Activated CD4-positive, alpha-beta T cell treated with anti-CD3 and anti-CD28 coated beads, Interleukin-2, amount 50 U/mL, for 16 hours (primary cell): ENCODE measurements at regions not wholly inside any gene's neighbourhood (a gene's known extent, or its start where the extent isn't known, plus 50 kb on each side); places are given as distances from the start of the nearest gene placed in this dataset.

Experiments used
- DNase-seq: peaks from one replicate; pipeline ENCODE4 v3.0.0-alpha.2; 2020

DNA sequence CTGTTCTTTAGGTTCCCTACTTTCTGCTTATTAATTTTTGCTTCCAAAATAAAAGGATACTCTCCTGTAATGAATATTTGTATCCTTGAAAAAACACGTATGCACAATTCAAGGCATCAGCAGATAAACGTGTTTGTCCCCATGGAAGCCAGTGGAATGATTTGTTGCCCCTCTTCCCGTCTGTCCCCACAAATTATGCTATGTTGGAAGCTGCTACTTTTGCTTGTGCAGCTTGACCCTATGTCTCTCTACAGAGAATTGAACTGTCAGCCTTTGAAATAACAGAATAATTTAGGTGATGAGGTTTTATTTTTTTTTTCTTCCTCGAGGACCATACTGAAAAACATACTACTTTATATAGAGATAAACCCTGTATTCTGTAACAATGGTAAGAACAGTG, 401.5 kb upstream of the GOLIM4 start:
- DNase-seq: no peak

DNA sequence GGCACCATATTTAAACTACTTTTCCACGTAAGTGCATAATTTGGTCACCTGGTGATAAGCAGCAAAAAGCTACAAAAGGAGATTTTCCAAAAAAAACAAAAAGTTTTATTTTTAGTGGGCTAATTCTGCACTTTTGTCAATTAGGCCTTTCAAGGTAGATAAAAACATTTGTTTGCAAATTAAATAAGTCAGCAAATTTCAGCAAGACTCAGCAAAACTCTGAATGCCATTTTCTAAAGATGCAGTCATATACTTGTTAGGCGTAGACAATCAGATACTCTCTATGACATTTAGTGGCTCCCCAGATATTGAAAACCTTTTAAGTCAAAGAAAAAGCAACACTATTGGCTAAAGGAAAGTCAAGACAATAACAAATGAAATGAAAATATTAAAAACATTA, 400.2 kb upstream of the GOLIM4 start:
- no peak for DNase-seq

DNA sequence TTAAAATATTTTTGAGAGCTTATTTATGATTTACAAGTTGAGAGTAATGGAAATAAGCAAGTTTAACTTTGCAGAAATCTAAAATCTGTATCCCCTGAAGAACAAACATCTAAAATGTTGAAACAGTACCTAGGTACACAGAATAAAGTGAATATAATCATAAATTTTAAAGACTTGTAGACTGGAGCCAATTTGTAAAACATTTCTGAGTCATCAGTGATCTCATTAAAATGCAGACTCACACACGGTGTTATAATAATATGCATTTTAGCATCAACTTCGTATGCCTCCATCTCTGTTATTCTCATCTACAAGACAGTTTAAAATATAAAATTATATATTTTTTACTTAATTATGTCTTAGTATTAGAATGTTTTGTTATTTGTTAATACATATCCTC, 399.5 kb upstream of the GOLIM4 start:
- DNase-seq: no peak

DNA sequence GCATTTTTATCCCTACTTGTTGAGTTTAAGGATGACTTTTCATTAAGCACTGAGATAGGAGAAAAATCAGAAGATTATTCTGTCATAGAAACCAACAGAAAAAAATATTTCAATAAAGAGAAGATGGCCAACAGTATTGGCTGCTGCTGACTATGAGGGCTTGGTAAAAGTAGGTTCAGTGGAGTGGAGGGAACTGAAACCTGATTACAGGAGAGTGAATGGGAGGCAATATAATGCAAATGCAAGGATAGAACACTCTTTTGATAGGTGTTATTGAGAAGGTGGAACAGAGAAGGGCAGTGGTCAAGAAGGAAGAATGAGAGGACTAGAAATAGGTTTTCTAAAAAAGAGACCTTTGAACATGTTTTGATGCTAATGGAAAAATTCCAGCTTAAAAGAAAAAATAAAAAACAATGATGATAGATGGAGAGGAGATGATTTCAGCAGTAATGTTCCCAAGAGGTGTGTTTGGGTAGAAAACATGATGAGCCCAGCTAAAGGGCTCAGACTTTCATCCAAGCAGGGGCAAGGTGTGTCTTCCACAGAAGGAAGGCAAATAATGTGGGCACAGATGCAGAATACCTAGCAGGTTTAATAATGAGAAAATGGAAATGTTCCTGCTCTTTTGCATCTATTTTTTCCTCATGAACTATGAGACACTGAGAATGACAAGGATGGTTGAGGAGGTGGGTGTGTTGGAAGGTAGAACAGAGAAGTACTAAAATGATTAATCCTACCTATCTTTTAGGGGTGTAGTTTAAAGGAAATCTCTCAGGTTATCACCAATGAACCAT, 397.9 kb upstream of the GOLIM4 start:
- DNase-seq: no peak

DNA sequence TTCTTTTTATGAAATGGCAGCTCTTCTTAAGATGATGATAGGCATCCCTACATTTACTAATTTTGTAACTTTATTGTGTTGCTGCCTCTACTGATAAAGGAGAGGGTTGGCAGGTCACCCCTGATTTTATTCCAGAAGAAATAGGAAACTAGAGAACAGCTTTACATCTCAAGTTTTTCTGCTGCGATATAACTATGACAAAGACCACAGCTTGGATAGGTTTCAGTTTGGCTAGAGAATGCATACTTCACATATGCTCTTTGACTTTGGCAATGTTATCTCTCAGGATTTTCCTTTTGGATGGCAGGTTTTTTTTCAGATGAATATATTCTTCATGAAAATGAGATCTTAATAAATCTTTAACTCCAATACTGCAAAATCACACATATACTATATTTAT, 395.3 kb upstream of the GOLIM4 start:
- DNase-seq: no peak

DNA sequence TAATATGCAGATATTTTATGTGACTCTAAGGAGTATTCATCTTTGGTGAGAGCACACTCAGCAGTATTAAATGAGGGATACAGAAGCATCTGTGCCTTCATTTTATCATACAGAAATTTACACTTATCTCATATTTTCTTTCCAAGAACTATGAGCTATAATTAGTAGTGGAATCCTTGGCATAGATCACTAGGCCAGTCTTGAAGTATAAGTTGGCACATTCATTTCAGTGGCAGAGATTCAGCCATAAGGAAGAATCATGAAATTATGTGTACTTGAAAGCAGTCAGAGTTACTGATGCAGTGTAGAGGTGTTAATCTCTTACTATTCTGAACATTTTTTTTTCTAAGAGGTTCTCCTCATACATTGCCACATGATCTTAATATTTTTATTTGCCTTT, 393.6 kb upstream of the GOLIM4 start:
- DNase-seq: no peak

DNA sequence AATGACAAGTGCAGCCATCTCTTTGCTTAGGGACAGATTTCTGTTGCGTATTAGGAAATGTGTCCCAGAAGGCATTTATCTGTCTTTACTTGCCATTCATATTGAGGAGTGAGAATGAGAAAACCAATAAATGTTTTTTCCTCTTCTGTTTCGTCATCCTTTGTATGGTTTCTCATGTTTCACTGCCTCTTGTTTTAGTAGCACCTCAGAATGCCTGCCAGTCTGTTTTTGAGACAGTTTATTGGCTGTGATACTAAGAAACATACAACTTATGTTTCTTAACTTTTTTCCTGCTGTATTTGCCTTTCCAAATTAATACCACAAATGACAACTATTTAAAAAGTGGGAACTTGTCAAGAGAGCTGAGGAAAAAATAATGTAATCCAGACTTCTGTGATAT, 390.2 kb upstream of the GOLIM4 start:
- no peak for DNase-seq

DNA sequence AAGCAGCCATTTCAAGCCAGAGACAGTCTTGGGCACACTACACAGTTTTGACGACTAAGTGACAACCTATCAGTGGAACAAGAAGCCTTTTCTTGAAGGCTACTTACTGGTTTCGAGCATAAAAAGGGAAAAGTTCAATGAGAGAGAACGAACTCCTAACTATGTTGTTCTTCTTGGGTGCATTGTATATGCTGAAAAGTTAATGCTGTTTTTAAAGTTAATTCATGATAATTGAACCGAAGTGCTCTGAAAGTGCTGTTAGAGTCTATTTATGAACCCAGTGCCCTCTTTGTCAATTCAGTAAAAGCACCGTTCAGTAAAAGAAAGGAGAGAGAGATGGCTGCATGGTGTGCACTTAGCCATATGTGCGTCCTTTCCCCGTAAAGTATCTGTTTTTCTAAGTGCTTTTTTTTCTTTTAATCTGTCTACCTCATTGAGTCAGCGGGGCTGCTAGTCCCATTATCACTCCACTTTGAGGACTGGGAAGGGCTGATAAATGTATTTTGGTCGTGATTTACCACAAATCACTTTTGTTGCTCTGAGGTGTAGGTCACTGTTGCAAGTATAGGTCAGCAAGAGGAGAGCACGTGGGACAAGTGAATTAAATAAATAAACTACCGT, 380.7 kb upstream of the GOLIM4 start:
- DNase-seq: no peak

DNA sequence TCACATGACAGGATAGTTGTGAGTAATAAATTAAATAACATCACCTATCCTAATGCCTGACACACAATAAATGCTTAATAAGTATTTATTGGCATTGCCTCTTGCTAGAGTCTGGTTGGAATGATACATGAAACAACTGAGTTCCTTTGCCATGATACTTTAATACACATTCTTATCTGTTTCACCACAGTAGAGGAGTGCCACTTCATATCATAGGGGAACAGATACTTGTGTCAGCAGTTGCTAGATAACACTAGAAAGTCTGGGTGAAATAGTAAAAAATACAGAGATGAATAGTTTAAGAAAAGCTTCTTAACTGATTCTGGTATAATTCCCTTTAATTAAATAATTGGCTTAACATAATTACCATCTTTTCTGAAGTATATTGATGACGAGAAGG, 380.0 kb upstream of the GOLIM4 start:
- no peak for DNase-seq

DNA sequence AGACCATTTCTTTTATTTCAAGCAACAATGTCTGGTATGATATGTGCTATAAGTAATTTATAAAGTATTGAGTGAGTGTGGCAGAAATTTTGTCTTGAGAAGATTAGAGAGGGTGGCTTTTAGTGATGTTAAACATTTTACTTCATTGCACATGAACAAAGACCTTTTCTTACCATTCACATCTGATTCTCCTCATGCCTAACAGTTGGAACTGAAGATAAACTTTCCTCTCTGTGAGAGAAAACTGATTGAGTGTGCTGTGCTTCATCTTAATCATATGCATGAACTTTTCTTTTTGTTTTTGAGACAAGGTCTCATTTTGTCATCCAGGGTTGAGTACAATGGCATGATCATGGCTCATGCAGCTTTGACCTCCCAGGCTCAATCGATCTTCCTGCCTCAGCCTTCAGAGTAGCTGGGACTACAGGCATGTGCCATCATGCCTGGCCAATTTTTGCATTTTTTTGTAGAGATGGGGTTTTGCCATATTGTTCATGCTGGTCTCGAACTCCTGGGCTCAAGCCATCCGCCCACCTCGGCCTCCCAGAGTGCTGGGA, 377.7 kb upstream of the GOLIM4 start:
- no peak for DNase-seq

DNA sequence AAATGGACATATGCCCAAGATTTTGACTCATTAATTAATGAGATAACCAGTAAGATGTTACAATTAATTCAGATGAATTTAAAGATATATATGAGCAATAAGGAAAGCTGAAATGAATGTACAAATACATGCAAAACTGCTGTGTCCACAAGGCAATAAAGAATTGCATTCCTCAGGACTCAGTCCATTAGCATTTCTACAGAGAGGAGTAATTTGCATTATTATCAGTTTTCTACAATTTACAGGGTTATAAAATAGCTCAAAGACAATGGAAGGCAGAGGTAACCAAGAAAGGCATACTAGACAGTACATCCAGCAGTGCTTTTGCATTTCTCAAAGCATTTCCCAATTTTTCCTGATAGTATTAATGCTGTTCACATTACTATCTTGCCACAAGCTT, 377.1 kb upstream of the GOLIM4 start:
- no peak for DNase-seq

DNA sequence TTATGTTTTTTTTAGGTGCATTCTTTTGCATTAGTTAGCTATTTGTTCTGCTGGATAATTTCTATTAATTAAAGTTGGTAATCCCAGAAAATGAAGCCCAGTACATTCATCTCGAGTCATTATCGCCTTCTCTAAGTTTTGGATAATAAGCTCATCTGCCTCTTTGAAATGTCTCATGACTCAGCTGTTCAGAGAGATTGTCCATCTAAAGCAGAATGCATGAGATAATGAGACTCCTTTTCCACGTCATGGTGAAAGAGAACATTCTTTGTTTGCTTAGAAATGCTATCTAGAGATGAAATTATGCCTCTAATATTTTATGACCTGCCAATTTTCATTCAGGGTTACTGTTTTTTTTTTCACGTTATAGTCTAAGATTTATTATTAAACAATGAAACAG, 374.7 kb upstream of the GOLIM4 start:
- no peak for DNase-seq

DNA sequence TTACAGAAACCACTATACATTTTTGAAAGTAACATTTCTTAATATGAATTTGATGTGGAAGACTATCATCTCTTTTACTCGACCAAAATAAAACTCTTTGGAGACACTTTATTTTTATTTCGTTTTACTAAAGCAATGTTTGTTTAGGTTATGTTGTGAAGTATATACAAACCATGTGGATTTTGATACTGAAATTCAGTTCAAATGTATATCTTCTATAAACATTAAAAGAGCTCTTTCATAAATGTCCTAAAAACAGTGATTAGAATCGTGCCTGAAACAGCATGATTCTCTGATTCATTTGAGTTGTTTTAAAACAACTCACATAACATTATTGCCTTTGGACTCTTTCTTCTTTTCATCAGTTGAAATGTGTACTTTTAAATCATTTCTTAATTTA, 373.7 kb upstream of the GOLIM4 start:
- DNase-seq: no peak

DNA sequence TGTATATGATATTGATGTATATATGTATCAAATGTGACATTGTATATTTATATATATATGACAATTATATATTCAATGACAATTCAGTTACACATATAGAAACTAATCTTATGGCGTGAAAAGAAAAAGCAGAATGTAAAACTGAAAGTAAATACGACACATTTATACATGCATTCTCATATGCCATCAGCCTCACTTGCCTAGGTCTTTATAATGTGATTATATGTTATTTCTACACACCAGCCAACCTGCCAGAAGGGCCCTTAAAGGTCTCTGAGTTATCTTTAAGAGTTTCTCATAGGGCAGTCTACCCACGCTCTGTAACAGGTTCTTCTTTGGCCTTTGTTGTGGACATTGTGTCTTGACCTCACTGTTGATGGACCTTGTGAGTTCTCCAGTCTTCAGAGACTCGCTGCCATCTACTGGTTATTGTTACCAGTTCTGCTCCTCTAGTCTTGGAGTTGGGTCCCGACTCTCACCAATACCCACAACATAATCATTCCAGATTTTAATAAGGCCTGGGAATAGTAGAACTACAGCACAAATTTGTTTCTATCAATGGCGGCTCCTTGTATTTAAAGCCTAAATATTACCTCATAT, 371.5 kb upstream of the GOLIM4 start:
- DNase-seq: no peak

DNA sequence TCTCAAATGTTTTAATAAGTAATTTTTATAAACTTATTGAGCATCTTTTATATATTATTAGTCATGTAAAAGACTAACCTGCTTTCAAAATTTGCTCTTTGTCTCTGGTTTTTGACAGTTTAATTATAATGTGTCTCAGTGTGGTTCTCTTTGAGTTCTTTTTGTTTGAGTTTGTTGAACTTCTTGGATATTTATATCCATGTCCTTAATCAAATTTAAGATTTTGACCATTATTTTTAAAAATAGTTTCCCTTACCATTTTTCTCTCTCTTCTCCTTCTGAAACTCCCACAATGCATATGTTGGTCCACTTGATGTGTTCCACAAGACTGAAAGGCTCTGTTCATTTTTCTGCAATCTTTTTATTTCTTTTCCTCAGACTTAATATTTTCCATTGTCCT, 366.1 kb upstream of the GOLIM4 start:
- DNase-seq: no peak

DNA sequence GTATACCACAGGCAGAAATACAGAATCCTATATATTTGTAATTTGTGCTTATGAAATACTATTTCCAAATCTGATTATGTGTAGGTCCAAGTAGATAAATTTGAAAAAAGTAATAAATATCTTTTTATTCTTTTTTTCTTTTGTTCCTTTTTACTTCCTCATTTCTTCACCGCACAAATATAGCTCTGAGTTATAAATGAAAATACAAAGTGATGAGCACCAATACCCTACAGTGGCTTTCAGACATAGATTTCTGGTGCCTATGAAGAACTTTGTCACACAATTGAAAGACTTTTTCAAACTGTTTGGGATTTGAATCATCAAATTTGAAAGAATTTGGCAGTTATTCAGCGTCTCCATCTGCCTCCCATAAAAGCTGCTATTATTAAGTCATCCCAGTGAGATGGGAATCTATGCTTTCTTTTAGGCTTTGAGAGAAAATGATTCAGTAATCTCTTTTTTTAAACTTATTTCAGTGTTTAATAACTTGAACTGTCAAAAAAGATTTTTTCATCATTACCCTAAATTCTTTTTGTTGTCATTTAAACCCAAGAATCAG, 363.6 kb upstream of the GOLIM4 start:
- DNase-seq: no peak

DNA sequence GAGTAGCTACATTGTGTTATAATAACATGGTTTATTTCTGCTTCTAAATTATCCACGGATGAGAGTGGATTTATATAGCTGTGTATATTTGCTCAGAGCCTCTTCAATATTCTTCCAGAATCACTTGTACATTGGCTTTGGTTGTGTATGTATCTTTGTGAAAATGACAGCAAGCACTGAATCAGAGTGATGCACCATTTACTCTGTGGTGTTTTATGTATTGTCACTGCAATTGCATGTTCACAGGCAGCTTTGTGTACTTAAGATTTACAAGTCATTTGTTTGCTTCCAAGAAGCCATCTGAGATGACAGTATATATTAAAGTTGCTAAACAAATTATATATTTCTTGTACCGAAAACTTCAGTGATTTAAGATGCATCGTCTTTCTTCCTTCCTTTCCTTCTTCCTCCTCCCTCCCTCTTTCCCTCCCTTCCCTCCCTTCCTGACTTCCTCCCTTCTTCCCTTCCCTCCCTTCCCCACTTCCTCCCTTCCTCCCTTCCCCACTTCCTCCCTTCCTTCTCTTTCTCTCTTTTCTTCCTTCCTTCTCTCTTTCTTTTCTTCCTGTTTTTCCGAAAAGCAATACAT, 362.3 kb upstream of the GOLIM4 start:
- DNase-seq: no peak

DNA sequence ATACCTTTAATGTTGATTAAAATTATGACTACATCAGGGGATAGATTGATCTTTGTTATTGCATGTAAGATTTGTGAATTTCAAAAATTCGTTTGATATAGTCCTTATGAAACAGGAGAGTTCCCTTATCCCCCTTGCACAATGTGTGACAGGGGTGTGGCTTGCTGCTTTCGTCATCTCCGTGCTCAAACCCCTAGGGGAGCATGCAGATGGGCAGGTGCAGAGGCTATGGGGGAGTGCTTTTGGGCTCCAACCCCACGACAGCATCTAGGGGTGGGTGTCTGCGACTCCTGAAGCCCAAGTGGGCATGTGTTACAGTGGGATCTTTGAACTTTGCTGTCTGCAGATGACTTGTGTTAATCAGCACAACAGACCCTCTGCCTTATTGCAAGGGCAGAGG, 360.1 kb upstream of the GOLIM4 start:
- DNase-seq: no peak

DNA sequence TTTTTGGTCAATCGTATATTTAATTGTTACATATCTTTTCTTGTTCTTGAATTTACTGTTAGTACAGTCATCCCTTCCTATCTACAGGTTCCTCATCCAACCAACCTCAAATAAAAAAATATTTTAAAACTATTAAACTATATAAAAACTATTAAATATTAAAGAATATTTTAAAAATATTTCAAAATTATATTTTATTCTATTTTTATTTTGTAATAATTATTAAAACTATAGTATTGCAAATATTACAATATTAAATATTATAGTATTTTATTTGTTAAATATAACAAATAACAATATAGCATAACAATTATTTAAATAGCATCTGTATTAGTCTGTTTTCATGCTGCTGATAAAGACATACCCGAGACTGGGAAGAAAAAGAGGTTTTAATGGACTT, 357.9 kb upstream of the GOLIM4 start:
- no peak for DNase-seq

DNA sequence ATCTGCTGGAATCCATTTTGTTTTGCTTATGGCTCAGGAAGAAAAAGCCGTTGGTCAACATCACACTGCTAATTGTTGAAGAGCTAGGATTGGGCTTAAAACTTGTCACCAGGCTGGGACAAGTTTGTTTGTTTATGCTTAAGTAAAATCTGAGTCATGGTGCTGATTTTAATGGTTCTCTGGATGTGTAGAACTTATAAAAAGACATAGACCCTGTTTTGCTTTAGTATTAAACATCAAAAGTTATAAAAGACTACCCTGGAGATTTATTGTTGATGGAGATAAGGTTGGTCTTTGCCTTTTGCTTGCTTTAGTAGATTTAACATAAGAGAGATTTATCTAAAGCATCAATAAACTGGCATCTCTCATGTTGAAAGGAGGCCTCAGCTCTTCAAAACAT, 348.2 kb upstream of the GOLIM4 start:
- DNase-seq: no peak

DNA sequence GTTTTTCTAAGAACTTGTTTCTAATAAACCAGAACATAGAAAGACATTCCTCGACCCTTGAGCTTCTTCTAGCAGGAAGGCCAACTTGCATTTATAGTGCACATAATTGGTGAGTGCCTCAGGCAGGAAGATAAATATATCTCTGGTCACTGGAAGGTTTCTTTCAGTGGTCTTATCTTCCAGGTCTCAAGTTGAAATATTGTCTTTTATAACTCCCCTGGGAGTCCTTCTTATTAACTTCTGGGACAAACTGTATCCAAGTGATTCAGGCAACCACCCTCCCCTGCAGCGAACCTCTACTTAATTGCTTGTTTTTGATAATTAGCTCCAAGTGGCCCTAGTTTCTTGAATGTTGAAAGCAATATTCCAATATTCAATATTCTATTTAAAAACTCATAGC, 346.8 kb upstream of the GOLIM4 start:
- no peak for DNase-seq

DNA sequence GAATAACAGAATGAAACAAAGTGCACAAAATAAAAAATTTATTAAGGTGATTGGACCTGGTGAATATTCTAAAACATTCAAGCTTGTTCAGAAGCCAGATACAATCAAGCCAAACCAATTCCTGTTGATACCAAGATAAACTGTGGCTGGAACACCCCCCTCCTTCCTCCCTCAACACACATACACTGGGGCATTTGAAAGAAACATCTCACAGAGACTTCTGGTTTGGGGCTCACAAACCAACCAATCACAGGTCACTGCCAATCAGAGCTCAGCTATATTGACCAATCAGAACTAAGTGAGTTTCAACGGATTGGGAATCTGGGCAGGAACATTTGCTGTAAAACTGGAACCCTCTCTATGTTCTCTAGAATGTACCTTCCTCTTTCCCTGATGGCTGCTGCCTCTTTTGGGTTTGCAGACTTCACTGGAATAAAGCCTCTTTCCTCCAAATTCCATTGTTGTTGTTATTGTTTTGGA, 340.6 kb upstream of the GOLIM4 start:
- DNase-seq: no peak

DNA sequence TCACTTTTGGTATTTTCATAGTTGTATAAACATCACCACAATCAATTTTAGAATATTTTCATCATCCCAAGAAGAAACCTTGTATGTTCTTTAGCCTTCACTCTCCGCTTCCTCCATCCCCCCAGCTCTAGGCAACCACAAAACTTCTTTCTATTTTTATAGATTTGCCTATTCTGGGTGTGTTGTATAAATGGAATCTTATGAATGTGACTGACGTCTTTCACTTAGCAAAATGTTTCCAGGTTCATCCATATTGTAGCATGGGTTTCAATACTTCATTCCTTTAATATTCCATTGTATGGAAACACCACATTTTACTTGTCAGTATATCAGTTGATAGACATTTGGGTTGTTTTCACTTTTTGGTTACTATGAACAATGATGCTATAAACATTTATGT, 335.8 kb upstream of the GOLIM4 start:
- DNase-seq: no peak
